HG02970 (cell line): ENCODE measurements at regions not wholly inside any gene's neighbourhood (a gene's known extent, or its start where the extent isn't known, plus 50 kb on each side); places are given as distances from the start of the nearest gene placed in this dataset.

Experiments used
- ATAC-seq: cut with Tn5 transposase; IDR thresholded peaks from one replicate; pipeline ENCODE4 v1.9.1; 2021; ENCODE audit warnings: mild to moderate bottlenecking, moderate library complexity, moderate number of reproducible peaks; ENCODE audit not compliant: unreplicated experiment, low FRiP score

GRCh38 chr12:65620046-65620445, 204.2 kb upstream of the HMGA2 start:
- no peak for ATAC-seq

DNA sequence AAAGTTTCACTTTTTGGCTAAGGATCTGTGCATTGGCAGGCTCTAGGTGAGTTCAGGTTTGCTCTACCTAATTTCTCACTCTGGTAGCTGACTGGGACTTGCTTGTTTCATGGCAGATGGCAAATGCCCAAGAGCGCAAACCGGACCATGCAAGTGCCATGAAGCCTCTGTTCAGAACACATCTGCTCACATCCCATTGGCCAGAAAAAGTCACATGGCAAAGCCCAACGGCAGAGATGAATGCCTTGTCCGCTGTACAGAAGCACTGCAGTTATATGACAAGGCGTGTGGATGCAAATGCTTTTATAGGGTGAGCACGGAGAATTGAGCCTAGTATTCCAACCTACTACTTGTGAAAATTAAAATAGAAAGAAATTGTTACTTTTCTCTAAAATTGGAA, 202.2 kb upstream of the HMGA2 start:
- ATAC-seq, result no peak

DNA sequence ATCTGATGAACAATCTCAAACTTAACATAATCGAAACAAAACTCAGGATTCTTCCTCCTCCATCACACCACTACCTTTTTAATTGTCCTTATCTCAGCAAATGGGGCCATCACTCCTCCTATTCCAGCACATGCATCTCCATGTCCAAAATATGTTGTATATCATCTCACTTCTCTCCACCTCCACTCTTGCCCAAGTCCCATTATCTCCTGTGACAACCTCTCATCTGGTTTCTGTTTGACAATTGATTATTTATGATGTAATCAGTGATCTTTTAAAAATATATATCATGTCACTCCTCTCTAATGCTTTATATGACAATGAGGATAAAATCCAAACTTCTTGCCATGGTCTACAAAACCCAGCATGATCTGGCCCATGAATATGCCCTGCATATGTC, 200.8 kb upstream of the HMGA2 start:
- ATAC-seq, result no peak

DNA sequence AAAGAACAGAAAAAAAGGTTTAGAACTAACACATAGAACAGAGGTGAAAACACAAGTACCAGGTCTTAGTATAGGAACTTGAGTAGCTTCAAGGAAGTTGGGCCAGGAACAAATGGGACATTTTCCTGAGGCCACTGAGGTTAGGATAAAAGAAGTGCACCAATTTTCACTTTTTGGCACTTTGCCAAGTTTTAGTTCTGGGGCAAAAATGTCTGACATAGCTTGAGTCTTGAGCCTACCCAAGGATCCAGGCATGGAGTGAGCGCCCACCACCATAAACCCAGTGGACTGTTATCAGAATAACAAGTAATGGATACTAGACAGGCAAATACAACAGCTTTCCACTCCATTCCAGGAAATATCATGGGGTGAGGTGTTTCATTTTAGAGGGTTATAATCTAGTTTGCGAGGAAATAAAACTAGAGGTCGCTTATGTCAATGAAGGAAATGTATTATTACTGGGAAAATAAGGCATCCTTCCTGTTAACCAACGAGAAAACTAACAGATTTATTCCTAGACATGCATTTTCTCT, 199.7 kb upstream of the HMGA2 start:
- no peak for ATAC-seq

DNA sequence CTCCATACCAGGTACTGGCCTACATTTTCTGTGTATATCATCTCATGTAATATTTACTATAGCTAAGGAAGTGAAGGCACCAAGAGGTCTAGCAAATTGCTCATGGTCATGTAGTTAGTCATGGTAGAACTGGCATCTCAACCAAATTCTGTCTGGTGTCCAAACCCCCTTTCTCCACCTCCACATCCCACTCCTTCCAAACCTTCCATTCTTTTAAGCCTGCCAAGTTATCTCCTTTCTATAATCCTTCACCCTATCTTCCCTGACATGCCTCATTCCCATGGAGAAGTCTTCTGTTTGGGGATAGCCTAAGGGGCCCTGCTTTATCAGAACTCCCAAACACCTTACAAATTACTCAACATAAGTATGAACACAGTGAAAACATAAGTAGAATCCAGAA, 196.2 kb upstream of the HMGA2 start:
- no peak for ATAC-seq

GRCh38 chr12:65630555-65630954, 193.7 kb upstream of the HMGA2 start:
- no peak for ATAC-seq

- ATAC-seq, result no peak
Measured at GRCh38 chr12:65631621-65632111, 192.6 kb upstream of the HMGA2 start.

DNA sequence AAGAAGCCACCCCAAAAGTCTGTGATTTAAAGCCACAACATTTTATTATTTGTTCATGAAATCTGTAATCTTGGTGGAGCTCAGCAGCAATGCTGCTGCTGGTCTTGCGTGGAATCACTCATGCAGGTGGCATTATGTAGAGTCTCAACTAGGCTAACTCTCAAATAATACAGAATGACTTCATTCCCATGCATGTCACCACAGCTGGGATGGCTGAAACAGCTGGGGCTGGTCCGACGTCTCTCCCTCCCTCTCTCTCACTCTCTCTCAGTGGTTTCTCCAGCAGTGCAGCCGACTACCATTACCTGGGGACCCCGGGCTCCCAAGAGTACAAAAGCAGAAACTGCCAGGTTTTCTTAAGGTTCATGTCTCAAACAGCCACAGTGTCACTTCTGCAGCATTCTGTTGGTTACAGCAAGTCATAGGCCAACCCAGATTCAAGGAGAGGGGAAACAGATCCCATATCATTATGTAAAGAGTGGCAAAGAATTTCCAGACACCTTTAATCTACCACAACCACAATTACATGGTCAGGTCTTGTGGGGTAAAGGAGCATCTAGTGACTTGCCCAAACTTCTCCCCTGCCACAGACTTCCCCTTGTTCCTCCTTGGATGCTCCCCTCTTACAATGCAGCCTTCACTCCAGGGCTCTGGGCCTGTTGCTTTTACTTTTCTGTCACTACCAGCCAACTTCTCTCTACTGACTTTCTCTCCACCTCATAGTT, 192.0 kb upstream of the HMGA2 start:
- no peak for ATAC-seq

- ATAC-seq, result no peak
Measured at GRCh38 chr12:65634061-65634460, 190.2 kb upstream of the HMGA2 start.

DNA sequence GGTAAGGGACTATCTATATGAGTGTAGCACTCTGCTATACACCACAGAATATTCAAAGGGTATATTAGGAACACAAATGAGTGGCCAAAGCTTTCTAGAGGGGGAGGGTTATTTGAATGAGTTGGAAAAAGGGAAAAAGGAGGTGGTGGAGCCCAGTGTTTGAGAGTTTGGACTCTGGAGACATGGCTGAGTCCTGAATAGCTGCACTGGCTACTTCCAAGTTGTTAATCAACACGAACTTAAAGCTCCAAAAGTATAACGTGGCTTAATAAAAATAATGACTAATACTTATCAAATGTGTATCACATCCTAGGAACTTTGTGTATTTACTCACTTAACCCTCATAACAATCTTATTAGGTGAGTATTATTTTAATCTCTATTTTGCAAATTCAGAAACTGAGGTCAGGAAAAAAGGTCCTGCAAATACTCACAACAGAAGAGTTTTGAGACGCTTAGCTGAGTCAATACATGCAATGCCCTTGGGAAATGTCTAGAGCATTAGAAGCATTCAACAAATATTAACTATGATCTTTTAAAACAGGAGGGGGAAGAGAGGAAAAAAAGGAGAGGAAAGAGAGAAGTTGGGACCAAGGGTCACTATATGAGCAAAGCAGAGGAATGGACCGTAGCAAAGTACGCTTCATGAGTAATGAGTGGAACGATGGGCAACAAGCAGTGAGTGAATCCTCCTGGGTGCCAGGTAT, 189.5 kb upstream of the HMGA2 start:
- no peak for ATAC-seq

DNA sequence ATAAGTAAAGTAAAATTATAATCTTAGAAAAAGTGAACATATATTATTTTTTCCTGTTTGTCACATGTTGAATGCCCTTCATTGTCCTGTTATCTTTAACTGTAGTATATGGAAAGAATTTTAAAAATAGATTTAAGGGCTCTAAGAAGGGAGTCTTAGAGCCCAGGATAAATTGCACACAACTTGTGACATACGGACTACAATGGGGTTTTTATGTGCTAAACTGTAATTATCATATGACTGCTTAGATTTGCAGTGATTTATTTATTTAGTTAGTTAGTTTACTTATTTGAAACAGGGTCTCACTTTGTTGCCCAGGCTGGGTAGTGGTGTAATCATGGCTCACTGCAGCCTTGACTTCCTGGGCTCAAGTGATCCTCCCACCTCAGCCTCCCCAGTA, 187.8 kb upstream of the HMGA2 start:
- ATAC-seq, result no peak

DNA sequence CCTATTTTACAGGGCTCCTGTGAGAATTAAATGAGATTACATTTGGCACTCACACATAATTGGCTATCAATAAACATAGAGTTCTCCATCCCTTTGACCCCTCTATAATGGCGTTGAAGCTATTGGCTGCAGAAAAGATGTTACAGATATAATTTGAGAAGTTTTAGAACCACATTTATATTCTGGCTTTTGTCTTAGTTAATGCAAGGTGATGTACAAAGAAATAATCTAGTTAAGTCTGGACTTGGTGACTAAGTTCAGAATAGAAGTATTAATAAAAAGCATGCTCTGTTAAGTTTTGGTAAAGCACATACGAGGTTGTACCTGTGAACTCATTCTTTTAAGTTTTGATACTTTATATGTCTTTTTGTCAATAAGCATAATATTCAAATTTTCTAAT, 187.1 kb upstream of the HMGA2 start:
- no peak for ATAC-seq

GRCh38 chr12:65637774-65638173, 186.5 kb upstream of the HMGA2 start:
- ATAC-seq, result no peak

GRCh38 chr12:65638324-65638723, 186.0 kb upstream of the HMGA2 start:
- no peak for ATAC-seq

DNA sequence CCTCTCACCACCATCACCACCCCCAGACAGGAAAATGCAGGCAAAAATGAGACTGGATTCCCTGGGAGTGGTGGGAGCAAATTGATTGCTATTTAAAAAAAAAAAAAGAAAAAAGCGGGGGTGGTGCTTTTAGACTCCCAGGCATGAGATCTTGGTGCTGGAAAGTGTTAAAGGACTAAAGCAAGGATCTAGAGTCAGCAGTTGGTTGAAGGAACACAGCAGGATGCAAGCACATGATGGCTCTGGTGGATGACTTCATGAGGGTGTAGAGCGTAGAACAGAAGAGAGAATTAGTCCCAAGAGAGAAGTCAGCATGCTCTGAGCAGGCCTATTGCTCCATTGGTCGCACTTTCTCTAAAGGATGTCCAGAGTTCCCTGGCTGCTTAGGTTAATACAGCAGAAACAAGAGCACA, 183.8 kb upstream of the HMGA2 start:
- no peak for ATAC-seq

DNA sequence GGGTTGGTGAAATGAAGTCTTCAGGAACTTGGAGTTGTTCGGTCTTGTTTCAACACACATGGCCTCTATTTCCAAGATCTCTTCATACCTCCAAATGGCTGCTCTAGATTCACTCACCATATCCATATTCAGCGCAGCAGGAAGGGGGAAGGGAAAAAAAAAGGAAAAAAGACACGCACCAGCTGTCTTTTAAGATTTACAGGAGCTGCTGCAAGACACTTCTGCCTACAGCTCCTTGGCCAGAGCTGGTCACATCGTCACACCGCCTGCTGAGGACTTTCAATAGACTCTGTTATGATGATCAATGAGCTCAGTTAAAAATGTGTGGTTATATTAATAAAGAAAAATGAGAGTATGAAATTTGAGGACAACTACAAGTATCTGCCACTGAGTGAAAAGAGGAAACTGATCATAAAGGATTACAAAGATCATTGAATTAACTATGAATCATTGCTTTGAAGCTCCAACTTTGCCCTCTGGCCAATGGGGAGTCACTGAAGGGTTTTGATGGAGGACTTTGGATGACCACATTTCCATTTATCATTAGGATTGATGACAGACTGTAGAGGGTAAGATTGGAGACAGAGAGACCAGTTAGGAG, 182.1 kb upstream of the HMGA2 start:
- no peak for ATAC-seq

DNA sequence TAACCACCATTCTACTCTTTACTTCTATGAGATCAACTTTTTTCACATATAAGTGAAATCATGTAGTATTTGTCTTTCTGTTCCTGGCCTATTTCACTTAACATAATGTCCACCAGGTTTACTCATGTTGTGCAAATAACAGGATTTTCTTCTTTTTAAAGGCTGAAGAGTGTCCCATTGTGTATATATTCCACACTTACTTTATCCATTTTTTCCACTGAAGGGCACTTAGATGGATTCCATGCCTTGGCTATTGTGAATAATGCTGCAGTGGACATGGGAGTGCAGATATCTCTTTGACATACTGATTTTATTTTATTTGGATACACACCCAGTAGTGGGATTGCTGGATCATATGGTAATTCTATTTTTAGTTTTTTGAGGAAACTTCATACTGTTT, 181.1 kb upstream of the HMGA2 start:
- no peak for ATAC-seq

DNA sequence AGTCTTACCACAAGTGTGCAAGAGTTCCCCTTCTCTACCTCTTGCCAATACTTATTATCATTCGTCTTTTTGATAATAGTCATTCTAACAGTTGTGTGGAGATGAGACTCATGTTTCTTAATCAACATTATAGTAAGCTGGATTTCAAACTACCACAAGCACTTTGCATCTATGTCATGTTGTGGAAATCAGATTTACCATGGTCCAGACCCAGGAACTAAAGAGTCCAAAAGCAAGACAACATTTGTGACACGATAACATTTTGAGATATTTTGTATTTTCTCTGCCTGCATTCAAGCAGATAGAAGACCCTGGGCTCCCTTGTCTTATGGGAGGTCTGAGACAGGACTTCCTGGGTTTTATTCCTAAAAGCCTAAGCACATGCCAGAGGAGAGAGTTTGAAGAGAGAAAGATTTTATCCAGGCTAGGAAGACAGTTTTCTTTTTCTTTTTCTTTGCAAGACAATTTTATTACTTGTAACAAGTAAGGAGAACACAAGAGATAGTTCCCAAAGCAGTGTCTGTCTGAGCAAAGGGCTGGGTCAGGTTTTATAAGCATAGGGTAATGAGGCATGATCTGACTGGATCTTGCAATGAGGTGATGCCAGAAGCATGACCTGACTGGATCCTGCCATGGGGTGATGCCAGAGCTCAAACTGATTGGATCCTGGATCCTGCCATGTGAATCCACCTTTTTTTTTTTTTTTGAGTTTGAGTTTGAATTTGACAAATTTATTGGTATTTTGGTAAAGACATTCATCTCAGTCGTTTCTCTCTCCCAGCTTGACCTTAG, 180.5 kb upstream of the HMGA2 start:
- no peak for ATAC-seq

DNA sequence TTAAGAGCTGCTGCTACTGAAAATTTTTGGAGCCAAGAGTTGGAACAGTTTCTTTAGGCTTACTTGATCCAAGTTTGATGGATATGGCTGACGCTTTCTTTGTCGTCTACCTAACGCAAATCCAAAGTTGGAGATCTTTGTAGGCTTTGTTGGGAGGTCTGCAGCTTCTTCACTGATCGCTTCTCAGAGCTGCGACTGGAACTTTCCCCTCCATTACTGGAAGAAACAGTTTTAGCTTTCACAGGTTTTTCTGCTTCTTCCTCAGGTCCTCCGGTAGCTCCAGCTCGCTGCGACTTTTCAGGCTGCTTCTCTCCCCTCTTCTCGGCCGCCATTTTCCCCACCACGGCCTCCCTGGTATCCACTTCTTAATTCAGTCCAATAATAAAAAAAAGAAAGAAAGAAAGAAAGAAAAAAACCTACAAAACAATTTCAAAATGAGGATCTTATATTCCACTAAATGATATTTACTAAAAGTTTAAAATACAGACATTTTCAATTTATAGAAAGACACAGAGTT, 178.1 kb upstream of the HMGA2 start:
- ATAC-seq, result no peak

- ATAC-seq, result no peak
Measured at GRCh38 chr12:65647074-65647473, 177.2 kb upstream of the HMGA2 start.
